ENCODE measurements at regions not wholly inside any gene's neighbourhood (a gene's known extent, or its start where the extent isn't known, plus 50 kb on each side); places are given as distances from the start of the nearest gene placed in this dataset.
"Not testable (repeated sequence)": the region's sequence is repeated elsewhere in the genome, so short reads cannot be mapped to it uniquely, and the experiment has no call there.

- no peaks in the 10 kb centered on the region for H3K9me3 ChIP-seq (ENCODE audit: control insufficient read depth, insufficient read depth, low read length)
- 57% methylated on average over 3 of the region's 4 CpGs for WGBS (ENCODE audit: insufficient coverage)
- no peaks in the 10 kb centered on the region for H3K4me1 ChIP-seq (ENCODE audit: control insufficient read depth, insufficient read depth, low read length)
- H3K4me3 ChIP-seq (ENCODE audit: low read depth, low read length): no peak overlapping the region
- no peak for DNase-seq (ENCODE audit: low read depth in 4 of 6, low spot score in 6 of 6)
- H3K27ac ChIP-seq (ENCODE audit: low read depth, low read length): no peak overlapping the region
- no peaks in the 10 kb centered on the region for H3K27me3 ChIP-seq (ENCODE audit: control insufficient read depth, insufficient read depth, low read length)
- no peaks in the 10 kb centered on the region for H3K36me3 ChIP-seq (ENCODE audit: control insufficient read depth, insufficient read depth, low read length)
These were observed 93.0 kb downstream of the LYZL2 start for GRCh38 chr10:30536578-30536977.

GRCh38 chr10:30535677-30536076 is 93.9 kb downstream of the LYZL2 start:
- Histone ChIP-seq H3K9me3 (ENCODE audit: control insufficient read depth, insufficient read depth, low read length) (no peaks in the 10 kb centered on the region), H3K36me3 (ENCODE audit: control insufficient read depth, insufficient read depth, low read length) (no peaks in the 10 kb centered on the region), H3K4me1 (ENCODE audit: control insufficient read depth, insufficient read depth, low read length) (no peaks in the 10 kb centered on the region), H3K27ac (ENCODE audit: low read depth, low read length) (no peak overlapping the region), H3K4me3 (ENCODE audit: low read depth, low read length) (no peak overlapping the region), H3K27me3 (ENCODE audit: control insufficient read depth, insufficient read depth, low read length) (no peaks in the 10 kb centered on the region)
- DNase-seq (ENCODE audit: low read depth in 4 of 6, low spot score in 6 of 6): no peak
- WGBS (ENCODE audit: insufficient coverage): no CpG with 5 or more reads among the region's 4 CpGs

GRCh38 chr10:30534465-30535144 is 94.9 kb downstream of the LYZL2 start:
- Histone ChIP-seq H3K36me3 (ENCODE audit: control insufficient read depth, insufficient read depth, low read length) (no peaks in the 10 kb centered on the region), H3K4me1 (ENCODE audit: control insufficient read depth, insufficient read depth, low read length) (no peaks in the 10 kb centered on the region), H3K27ac (ENCODE audit: low read depth, low read length) (no peak overlapping the region), H3K4me3 (ENCODE audit: low read depth, low read length) (no peak overlapping the region), H3K27me3 (ENCODE audit: control insufficient read depth, insufficient read depth, low read length) (no peaks in the 10 kb centered on the region), H3K9me3 (ENCODE audit: control insufficient read depth, insufficient read depth, low read length) (no peaks in the 10 kb centered on the region)
- WGBS (ENCODE audit: insufficient coverage): 19% methylated on average over 10 of the region's 20 CpGs
- DNase-seq (ENCODE audit: low read depth in 4 of 6, low spot score in 6 of 6): peak; percentile 52 to 89 (median 66)

GRCh38 chr10:30531751-30532530 is 97.6 kb downstream of the LYZL2 start:
- DNase-seq (ENCODE audit: low read depth in 4 of 6, low spot score in 6 of 6): no peak
- H3K27me3 ChIP-seq (ENCODE audit: control insufficient read depth, insufficient read depth, low read length): no peaks in the 10 kb centered on the region
- H3K27ac ChIP-seq (ENCODE audit: low read depth, low read length): no peak overlapping the region
- no peak overlapping the region for H3K4me3 ChIP-seq (ENCODE audit: low read depth, low read length)
- H3K9me3 ChIP-seq (ENCODE audit: control insufficient read depth, insufficient read depth, low read length): no peaks in the 10 kb centered on the region
- WGBS (ENCODE audit: insufficient coverage): 100% methylated on average over 5 of the region's 8 CpGs
- H3K36me3 ChIP-seq (ENCODE audit: control insufficient read depth, insufficient read depth, low read length): no peaks in the 10 kb centered on the region
- H3K4me1 ChIP-seq (ENCODE audit: control insufficient read depth, insufficient read depth, low read length): no peaks in the 10 kb centered on the region

- WGBS (ENCODE audit: insufficient coverage): 96% methylated on average over 23 of the region's 28 CpGs
- Histone ChIP-seq H3K9me3 (ENCODE audit: control insufficient read depth, insufficient read depth, low read length) (no peaks in the 10 kb centered on the region), H3K27ac (ENCODE audit: low read depth, low read length) (no peak overlapping the region), H3K4me3 (ENCODE audit: low read depth, low read length) (no peak overlapping the region), H3K4me1 (ENCODE audit: control insufficient read depth, insufficient read depth, low read length) (no peaks in the 10 kb centered on the region), H3K27me3 (ENCODE audit: control insufficient read depth, insufficient read depth, low read length) (no peaks in the 10 kb centered on the region), H3K36me3 (ENCODE audit: control insufficient read depth, insufficient read depth, low read length) (no peaks in the 10 kb centered on the region)
- DNase-seq (ENCODE audit: low read depth in 4 of 6, low spot score in 6 of 6): no peak
These were observed 95.5 kb downstream of the MAP3K8 start for GRCh38 chr10:30529373-30529998.

- H3K4me1 ChIP-seq (ENCODE audit: control insufficient read depth, insufficient read depth, low read length): no peaks in the 10 kb centered on the region
- DNase-seq (ENCODE audit: low read depth in 4 of 6, low spot score in 6 of 6): no peak
- H3K9me3 ChIP-seq (ENCODE audit: control insufficient read depth, insufficient read depth, low read length): no peaks in the 10 kb centered on the region
- WGBS (ENCODE audit: insufficient coverage): no CpG with 5 or more reads among the region's 6 CpGs
- no peaks in the 10 kb centered on the region for H3K36me3 ChIP-seq (ENCODE audit: control insufficient read depth, insufficient read depth, low read length)
- H3K4me3 ChIP-seq (ENCODE audit: low read depth, low read length): no peak overlapping the region
- H3K27ac ChIP-seq (ENCODE audit: low read depth, low read length): no peak overlapping the region
- H3K27me3 ChIP-seq (ENCODE audit: control insufficient read depth, insufficient read depth, low read length): no peaks in the 10 kb centered on the region
These were observed 94.4 kb downstream of the MAP3K8 start for GRCh38 chr10:30528429-30528786.

GRCh38 chr10:30527623-30528428 is 93.8 kb downstream of the MAP3K8 start:
- no peaks in the 10 kb centered on the region for H3K4me1 ChIP-seq (ENCODE audit: control insufficient read depth, insufficient read depth, low read length)
- H3K27ac ChIP-seq (ENCODE audit: low read depth, low read length): no peak overlapping the region
- DNase-seq (ENCODE audit: low read depth in 4 of 6, low spot score in 6 of 6): no peak
- H3K4me3 ChIP-seq (ENCODE audit: low read depth, low read length): no peak overlapping the region
- no peaks in the 10 kb centered on the region for H3K36me3 ChIP-seq (ENCODE audit: control insufficient read depth, insufficient read depth, low read length)
- WGBS (ENCODE audit: insufficient coverage): 94% methylated on average over 5 of the region's 12 CpGs
- H3K9me3 ChIP-seq (ENCODE audit: control insufficient read depth, insufficient read depth, low read length): no peaks in the 10 kb centered on the region
- H3K27me3 ChIP-seq (ENCODE audit: control insufficient read depth, insufficient read depth, low read length): no peaks in the 10 kb centered on the region

- WGBS (ENCODE audit: insufficient coverage): 40% methylated on average over 7 of the region's 8 CpGs
- not testable (repeated sequence) for H3K4me1 ChIP-seq (ENCODE audit: control insufficient read depth, insufficient read depth, low read length); H3K9me3 ChIP-seq (ENCODE audit: control insufficient read depth, insufficient read depth, low read length); H3K36me3 ChIP-seq (ENCODE audit: control insufficient read depth, insufficient read depth, low read length); DNase-seq (ENCODE audit: low read depth in 4 of 6, low spot score in 6 of 6); H3K4me3 ChIP-seq (ENCODE audit: low read depth, low read length); H3K27me3 ChIP-seq (ENCODE audit: control insufficient read depth, insufficient read depth, low read length); H3K27ac ChIP-seq (ENCODE audit: low read depth, low read length)
These were observed 88.7 kb downstream of the MAP3K8 start for GRCh38 chr10:30522661-30523078.

GRCh38 chr10:30518907-30519306 is 84.9 kb downstream of the MAP3K8 start:
- no CpG with 5 or more reads among the region's 1 CpG for WGBS (ENCODE audit: insufficient coverage)
- Histone ChIP-seq H3K4me3 (ENCODE audit: low read depth, low read length) (no peak overlapping the region), H3K36me3 (ENCODE audit: control insufficient read depth, insufficient read depth, low read length) (no peaks in the 10 kb centered on the region), H3K27ac (ENCODE audit: low read depth, low read length) (no peak overlapping the region), H3K27me3 (ENCODE audit: control insufficient read depth, insufficient read depth, low read length) (no peaks in the 10 kb centered on the region), H3K4me1 (ENCODE audit: control insufficient read depth, insufficient read depth, low read length) (no peaks in the 10 kb centered on the region), H3K9me3 (ENCODE audit: control insufficient read depth, insufficient read depth, low read length) (no peaks in the 10 kb centered on the region)
- no peak for DNase-seq (ENCODE audit: low read depth in 4 of 6, low spot score in 6 of 6)

Measured in spinal cord (tissue), 9 donors.